ENCODE measurements at regions not wholly inside any gene's neighbourhood (a gene's known extent, or its start where the extent isn't known, plus 50 kb on each side); places are given as distances from the start of the nearest gene placed in this dataset.
"Not testable (repeated sequence)": the region's sequence is repeated elsewhere in the genome, so short reads cannot be mapped to it uniquely, and the experiment has no call there.

DNA sequence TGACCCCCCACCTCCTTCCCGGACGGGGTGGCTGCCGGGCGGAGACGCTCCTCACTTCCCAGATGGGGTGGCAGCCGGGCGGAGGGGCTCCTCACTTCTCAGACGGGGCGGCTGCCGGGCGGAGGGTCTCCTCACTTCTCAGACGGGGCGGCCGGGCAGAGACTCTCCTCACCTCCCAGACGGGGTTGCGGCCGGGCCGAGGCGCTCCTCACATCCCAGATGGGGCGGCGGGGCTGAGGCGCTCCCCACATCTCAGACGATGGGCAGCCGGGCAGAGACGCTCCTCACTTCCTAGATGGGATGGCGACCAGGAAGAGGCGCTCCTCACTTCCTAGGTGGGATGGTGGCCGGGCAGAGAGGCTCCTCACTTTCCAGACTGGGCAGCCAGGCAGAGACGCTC, 112.1 kb upstream of the GOT2 start:
- H3K4me1 ChIP-seq (replicated peaks in 1 of 2; ENCODE audit: control insufficient read depth in 2 of 2, insufficient read depth in 2 of 2, low read length in 2 of 2); H3K9ac ChIP-seq (ENCODE audit: insufficient read depth in 1 of 2, low read depth in 2 of 2, low read length in 2 of 2); H3K9me3 ChIP-seq (replicated peaks; ENCODE audit: control insufficient read depth, insufficient read depth, low read depth, low read length); H2AFZ ChIP-seq (ENCODE audit: low read depth, low read length); ATAC-seq; intact Hi-C loops (cut with micrococcal nuclease); CTCF ChIA-PET (ENCODE audit: low intra/inter-chr PET ratio); POLR2A ChIA-PET; H3K4me3 ChIP-seq; H3K36me3 ChIP-seq (ENCODE audit: control insufficient read depth, insufficient read depth, low read length); H3K27me3 ChIP-seq (ENCODE audit: control insufficient read depth in 2 of 2, insufficient read depth in 2 of 2, low read length in 2 of 2); H3K27ac ChIP-seq (ENCODE audit: extremely low read depth, low read depth, low read length); H3K4me2 ChIP-seq (ENCODE audit: insufficient read depth, low read length); H3K9me1 ChIP-seq (ENCODE audit: control insufficient read depth, insufficient read depth, low read length); H4K20me1 ChIP-seq (replicated peaks; ENCODE audit: control insufficient read depth, insufficient read depth, low read length); BruUV-seq (replicated peaks); H3K79me2 ChIP-seq (ENCODE audit: control insufficient read depth, insufficient read depth, low read length); DNase-seq (ENCODE audit: extremely low read depth in 1 of 4, low spot score in 3 of 4); in situ Hi-C loops (cut with MboI); FAIRE-seq: not testable (repeated sequence)
- 72% methylated on average over 2 of the region's 29 CpGs for WGBS (ENCODE audit: insufficient coverage, low coverage, missing lambda C conversion rate)

DNA sequence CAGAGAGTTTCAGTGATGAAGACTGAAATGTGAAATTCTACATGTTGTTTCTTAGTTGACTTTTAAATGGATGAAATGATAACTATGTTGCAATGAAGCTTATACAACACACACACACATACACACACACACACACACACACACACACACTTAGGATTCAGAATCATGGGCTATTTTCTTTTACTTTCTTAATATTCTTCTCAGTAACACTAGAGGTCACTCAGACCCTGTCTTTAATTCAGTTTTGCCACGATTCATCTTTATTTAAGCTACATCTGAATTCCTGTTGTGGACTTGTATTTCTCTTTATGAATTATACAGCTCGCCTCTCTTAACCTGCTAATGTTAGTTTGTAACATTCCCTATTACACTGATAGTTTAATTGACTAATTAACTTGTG, 109.6 kb upstream of the GOT2 start:
- Histone ChIP-seq H2AFZ (ENCODE audit: low read depth, low read length) (no peak overlapping the region), H3K9ac (ENCODE audit: insufficient read depth in 1 of 2, low read depth in 2 of 2, low read length in 2 of 2) (no peak overlapping the region), H3K27ac (ENCODE audit: extremely low read depth, low read depth, low read length) (no peak overlapping the region), H3K9me3 (replicated peaks; ENCODE audit: control insufficient read depth, insufficient read depth, low read depth, low read length) (no peaks in the 10 kb centered on the region; the same call in 1 of the 2 replicates), H3K27me3 (ENCODE audit: control insufficient read depth in 2 of 2, insufficient read depth in 2 of 2, low read length in 2 of 2) (no peaks in the 10 kb centered on the region), H3K36me3 (ENCODE audit: control insufficient read depth, insufficient read depth, low read length) (no peaks in the 10 kb centered on the region), H3K4me2 (ENCODE audit: insufficient read depth, low read length) (no peak overlapping the region), H3K4me1 (replicated peaks in 1 of 2; ENCODE audit: control insufficient read depth in 2 of 2, insufficient read depth in 2 of 2, low read length in 2 of 2) (no peaks in the 10 kb centered on the region), H3K79me2 (ENCODE audit: control insufficient read depth, insufficient read depth, low read length) (no peaks in the 10 kb centered on the region), H4K20me1 (replicated peaks; ENCODE audit: control insufficient read depth, insufficient read depth, low read length) (no peaks in the 10 kb centered on the region), H3K4me3 (no peak overlapping the region), H3K9me1 (ENCODE audit: control insufficient read depth, insufficient read depth, low read length) (no peaks in the 10 kb centered on the region)
- ChIA-PET POLR2A (no interaction called here), CTCF (ENCODE audit: low intra/inter-chr PET ratio) (no interaction called here)
- no TSS peak for BruUV-seq (replicated peaks)
- FAIRE-seq, result peak; percentile 65
- in situ Hi-C loops (cut with MboI) (no loop called here), intact Hi-C loops (cut with micrococcal nuclease) (loop anchor here (1.0 kb wide), 1 partner anchor 28 kb away; no protein-coding TSS in a partner anchor)
- peak; percentile 80 for ATAC-seq
- 2% methylated on average over 2 of the region's 2 CpGs for WGBS (ENCODE audit: insufficient coverage, low coverage, missing lambda C conversion rate)
- DNase-seq (ENCODE audit: extremely low read depth in 1 of 4, low spot score in 3 of 4), result peak; percentile 15 to 53 (median 27)
- no peak for TF ChIP-seq GTF2A2 (tag; IDR thresholded peaks at IDR 0.05)
- no peak for TF ChIP-seq SAFB2 (IDR thresholded peaks at IDR 0.05; ENCODE audit: borderline replicate concordance, low read depth, low read length, severe bottlenecking)
- no peak for TF ChIP-seq HNRNPK (IDR thresholded peaks at IDR 0.05; ENCODE audit: low read depth, low read length, poor library complexity, severe bottlenecking)
- TF ChIP-seq ZNF12 (CRISPR knock-in tag; IDR thresholded peaks at IDR 0.05), result no peak
- TF ChIP-seq UBTF (IDR thresholded peaks at IDR 0.05; ENCODE audit: borderline replicate concordance in 1 of 2, low read depth in 2 of 2, low read length in 2 of 2), result no peak
- TF ChIP-seq ZBED1 (IDR thresholded peaks at IDR 0.05), result no peak
- no peak for TF ChIP-seq NR2C1 (IDR thresholded peaks at IDR 0.05)
- TF ChIP-seq NR2C1 (tag; IDR thresholded peaks at IDR 0.05), result no peak
- TF ChIP-seq SMC3 (conservative IDR thresholded peaks at IDR 0.05; ENCODE audit: insufficient read depth, low read depth, low read length), result peak; percentile 48
- TF ChIP-seq, protein P1, sequence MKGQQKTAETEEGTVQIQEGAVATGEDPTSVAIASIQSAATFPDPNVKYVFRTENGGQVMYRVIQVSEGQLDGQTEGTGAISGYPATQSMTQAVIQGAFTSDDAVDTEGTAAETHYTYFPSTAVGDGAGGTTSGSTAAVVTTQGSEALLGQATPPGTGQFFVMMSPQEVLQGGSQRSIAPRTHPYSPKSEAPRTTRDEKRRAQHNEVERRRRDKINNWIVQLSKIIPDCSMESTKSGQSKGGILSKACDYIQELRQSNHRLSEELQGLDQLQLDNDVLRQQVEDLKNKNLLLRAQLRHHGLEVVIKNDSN (CRISPR knock-in tag; IDR thresholded peaks at IDR 0.05), result no peak
- TF ChIP-seq MTA2 (IDR thresholded peaks at IDR 0.05; ENCODE audit: low read depth), result no peak
- TF ChIP-seq CEBPB (tag; IDR thresholded peaks at IDR 0.05), result peak; percentile 38; the same call in 1 of the 2 replicates
- no peak for TF ChIP-seq MECOM (CRISPR knock-in tag; IDR thresholded peaks at IDR 0.05)
- no peak for TF ChIP-seq ZNF77 (CRISPR knock-in tag; IDR thresholded peaks at IDR 0.05)
- TF ChIP-seq HDAC3 (IDR thresholded peaks at IDR 0.05; ENCODE audit: borderline replicate concordance, partially characterized antibody), result no peak
